ENCODE measurements at regions not wholly inside any gene's neighbourhood (a gene's known extent, or its start where the extent isn't known, plus 50 kb on each side); places are given as distances from the start of the nearest gene placed in this dataset.

DNA sequence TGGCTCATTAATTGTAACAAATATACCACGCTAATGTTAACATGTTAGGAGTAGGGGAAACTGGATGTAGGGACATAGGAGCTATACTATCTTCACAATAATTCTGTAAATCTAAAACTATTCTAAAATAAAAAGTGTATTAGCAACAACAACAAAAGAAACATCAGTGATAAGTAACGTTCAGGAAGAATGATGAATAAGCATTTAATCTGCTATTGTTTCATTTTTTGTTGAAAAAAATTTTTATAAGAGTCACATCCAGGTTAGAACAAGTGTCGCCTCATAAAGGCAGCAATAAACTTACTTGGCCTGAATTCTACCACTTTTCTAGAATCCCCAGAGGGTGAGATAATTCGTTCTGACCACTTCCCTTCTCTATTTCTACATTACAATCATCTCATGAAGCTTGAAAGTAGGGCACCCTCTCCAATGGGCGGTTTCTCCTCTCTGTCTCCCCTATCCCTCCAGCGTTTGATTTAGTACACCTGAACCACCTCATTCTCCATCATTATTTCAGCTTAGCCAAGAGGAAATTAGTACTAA lies 253.1 kb upstream of the IPO5 start:
- TF ChIP-seq ETV6 (conservative IDR thresholded peaks at IDR 0.05 in 1 of 2, IDR thresholded peaks at IDR 0.05 in 1 of 2; ENCODE audit: borderline replicate concordance in 1 of 2, low read depth in 1 of 2) (no peak), PAX5 (IDR thresholded peaks at IDR 0.05; ENCODE audit: borderline replicate concordance, low read depth, low read length) (no peak), SMAD5 (IDR thresholded peaks at IDR 0.05; ENCODE audit: low read depth) (no peak), MEF2B (IDR thresholded peaks at IDR 0.05; ENCODE audit: partially characterized antibody, poor library complexity, severe bottlenecking) (no peak), ZNF384 (IDR thresholded peaks at IDR 0.05; ENCODE audit: borderline replicate concordance, low read depth, low read length) (no peak), WRNIP1 (IDR thresholded peaks at IDR 0.05; ENCODE audit: borderline replicate concordance, low read depth, low read length) (no peak), ZNF622 (IDR thresholded peaks at IDR 0.05) (no peak), FOS (IDR thresholded peaks at IDR 0.05; ENCODE audit: borderline replicate concordance, extremely low read depth, insufficient read length) (no peak), EZH2 (IDR thresholded peaks at IDR 0.05; ENCODE audit: borderline replicate concordance, control insufficient read depth, low read depth, low read length) (no peak)
- TF ChIP-seq, protein P1, sequence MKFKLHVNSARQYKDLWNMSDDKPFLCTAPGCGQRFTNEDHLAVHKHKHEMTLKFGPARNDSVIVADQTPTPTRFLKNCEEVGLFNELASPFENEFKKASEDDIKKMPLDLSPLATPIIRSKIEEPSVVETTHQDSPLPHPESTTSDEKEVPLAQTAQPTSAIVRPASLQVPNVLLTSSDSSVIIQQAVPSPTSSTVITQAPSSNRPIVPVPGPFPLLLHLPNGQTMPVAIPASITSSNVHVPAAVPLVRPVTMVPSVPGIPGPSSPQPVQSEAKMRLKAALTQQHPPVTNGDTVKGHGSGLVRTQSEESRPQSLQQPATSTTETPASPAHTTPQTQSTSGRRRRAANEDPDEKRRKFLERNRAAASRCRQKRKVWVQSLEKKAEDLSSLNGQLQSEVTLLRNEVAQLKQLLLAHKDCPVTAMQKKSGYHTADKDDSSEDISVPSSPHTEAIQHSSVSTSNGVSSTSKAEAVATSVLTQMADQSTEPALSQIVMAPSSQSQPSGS (IDR thresholded peaks at IDR 0.05; ENCODE audit: low read length) = no peak
- TF ChIP-seq, protein P2, sequence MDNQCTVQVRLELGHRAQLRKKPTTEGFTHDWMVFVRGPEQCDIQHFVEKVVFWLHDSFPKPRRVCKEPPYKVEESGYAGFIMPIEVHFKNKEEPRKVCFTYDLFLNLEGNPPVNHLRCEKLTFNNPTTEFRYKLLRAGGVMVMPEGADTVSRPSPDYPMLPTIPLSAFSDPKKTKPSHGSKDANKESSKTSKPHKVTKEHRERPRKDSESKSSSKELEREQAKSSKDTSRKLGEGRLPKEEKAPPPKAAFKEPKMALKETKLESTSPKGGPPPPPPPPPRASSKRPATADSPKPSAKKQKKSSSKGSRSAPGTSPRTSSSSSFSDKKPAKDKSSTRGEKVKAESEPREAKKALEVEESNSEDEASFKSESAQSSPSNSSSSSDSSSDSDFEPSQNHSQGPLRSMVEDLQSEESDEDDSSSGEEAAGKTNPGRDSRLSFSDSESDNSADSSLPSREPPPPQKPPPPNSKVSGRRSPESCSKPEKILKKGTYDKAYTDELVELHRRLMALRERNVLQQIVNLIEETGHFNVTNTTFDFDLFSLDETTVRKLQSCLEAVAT (IDR thresholded peaks at IDR 0.05) = no peak
- ChIA-PET POLR2A (no interaction called here), RAD21 (ENCODE audit: unreplicated experiment) (no interaction called here), SMC1A (ENCODE audit: uncharacterized antibody, unreplicated experiment) (no interaction called here), CTCF (no interaction called here)
- Histone ChIP-seq H3K4me3 (no peak overlapping the region), H2AFZ (ENCODE audit: control insufficient read depth, low read depth, low read length) (no peak overlapping the region), H3K9me3 (replicated peaks; ENCODE audit: control insufficient read depth, insufficient read depth, low read length) (no peaks in the 10 kb centered on the region), H3K36me3 (ENCODE audit: control insufficient read depth in 2 of 2, insufficient read depth in 2 of 2, low read length in 1 of 2) (no peaks in the 10 kb centered on the region), H3K27ac (ENCODE audit: control insufficient read depth, insufficient read depth) (no peak overlapping the region), H3K4me1 (ENCODE audit: control insufficient read depth, insufficient read depth, low read length) (no peaks in the 10 kb centered on the region), H3K27me3 (replicated peaks in 1 of 2; ENCODE audit: control insufficient read depth in 2 of 2, insufficient read depth in 2 of 2, low read length in 1 of 2) (no peaks in the 10 kb centered on the region), H4K20me1 (ENCODE audit: control insufficient read depth, insufficient read depth) (no peaks in the 10 kb centered on the region), H3K9ac (ENCODE audit: control insufficient read depth, insufficient read depth, low read length) (no peak overlapping the region), H3K4me2 (ENCODE audit: control insufficient read depth, insufficient read depth) (no peak overlapping the region), H3K79me2 (ENCODE audit: control insufficient read depth, insufficient read depth, low read length) (no peaks in the 10 kb centered on the region)
- in situ Hi-C loops (cut with MboI) = no loop called here
- intact Hi-C loops (cut with micrococcal nuclease; ENCODE audit: unreplicated experiment) = no loop called here
- BruUV-seq (replicated peaks) = no TSS peak
- DNase-seq (ENCODE audit: low read depth, low spot score) = no peak
- 25% methylated on average over 6 of the region's 6 CpGs for WGBS (ENCODE audit: insufficient coverage, insufficient replicate concordance, low lambda C conversion rate, missing lambda C conversion rate)
- FAIRE-seq = no peak
- no peak for ATAC-seq

All from GM12878 (cell line).